ENCODE measurements at regions not wholly inside any gene's neighbourhood (a gene's known extent, or its start where the extent isn't known, plus 50 kb on each side); places are given as distances from the start of the nearest gene placed in this dataset.

- TF ChIP-seq POLR2AphosphoS5 (IDR thresholded peaks at IDR 0.05) (no peak), EZH2 (IDR thresholded peaks at IDR 0.05; ENCODE audit: borderline replicate concordance, insufficient read depth, low read length, poor library complexity, severe bottlenecking) (no peak), TAF1 (IDR thresholded peaks at IDR 0.05; ENCODE audit: low read depth) (no peak), CTCF (IDR thresholded peaks at IDR 0.05; ENCODE audit: poor library complexity, severe bottlenecking) (no peak)
Measured at GRCh38 chr2:180761224-180761623, 219.2 kb upstream of the UBE2E3 start.

All from neural cell (in vitro differentiated cells).